ENCODE measurements at regions not wholly inside any gene's neighbourhood (a gene's known extent, or its start where the extent isn't known, plus 50 kb on each side); places are given as distances from the start of the nearest gene placed in this dataset.

DNA sequence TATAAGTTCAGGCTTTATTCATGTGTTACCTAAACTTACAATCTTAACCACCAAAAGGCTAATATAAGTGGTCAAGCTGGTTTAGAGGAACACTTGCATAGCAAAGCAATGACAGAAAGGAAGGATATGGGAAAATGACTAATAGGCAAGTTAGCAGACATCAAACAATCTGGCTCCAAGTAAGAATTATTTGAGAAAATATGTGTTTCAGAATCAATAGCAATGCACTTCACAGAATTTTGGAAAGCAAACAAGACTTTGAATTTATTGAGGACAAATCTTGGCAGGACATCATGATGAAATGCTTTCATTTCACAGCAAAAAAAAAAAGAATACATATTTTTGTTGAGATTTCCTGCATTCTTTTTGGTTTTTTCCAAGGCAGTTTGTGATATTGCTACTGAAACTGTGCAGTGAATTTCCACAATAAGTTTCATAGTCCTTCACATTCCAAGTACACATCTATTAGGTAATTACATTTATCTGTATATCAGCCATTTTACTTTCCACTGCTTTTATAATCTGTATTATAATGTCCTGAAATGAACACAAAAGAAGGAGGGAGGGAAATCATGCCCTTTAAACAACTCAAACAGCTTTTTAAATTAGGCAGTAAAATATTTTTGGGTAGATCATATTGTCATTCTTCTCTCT is 417.9 kb downstream of the NR2F1-AS1 start:
- FAIRE-seq, result peak; percentile 59
- Histone ChIP-seq H3K36me3 (ENCODE audit: control insufficient read depth in 2 of 3, insufficient read depth in 3 of 3, low read length in 3 of 3) (no peaks in the 10 kb centered on the region), H3K4me1 (ENCODE audit: control insufficient read depth in 2 of 3, insufficient read depth in 2 of 3, low read depth in 1 of 3, low read length in 3 of 3) (peaks cover 5 to 13% (median 5%) of the 10 kb centered on the region in 3 donors), H3K27ac (ENCODE audit: low read depth in 2 of 2, low read length in 2 of 2) (no peak overlapping the region), H3K9me3 (ENCODE audit: control insufficient read depth in 2 of 3, insufficient read depth in 1 of 3, low read length in 3 of 3) (no peaks in the 10 kb centered on the region), H3K27me3 (ENCODE audit: control insufficient read depth, insufficient read depth, low read length) (no peaks in the 10 kb centered on the region), H3K9ac (ENCODE audit: low read length in 3 of 3) (no peak overlapping the region), H3K4me3 (ENCODE audit: low read length in 3 of 3) (no peak overlapping the region)
- peak in 2 of 5 donors; percentile 29 to 34 for DNase-seq
- intact Hi-C loops (cut with DNase I), result no loop called here
- TF ChIP-seq, protein P1, sequence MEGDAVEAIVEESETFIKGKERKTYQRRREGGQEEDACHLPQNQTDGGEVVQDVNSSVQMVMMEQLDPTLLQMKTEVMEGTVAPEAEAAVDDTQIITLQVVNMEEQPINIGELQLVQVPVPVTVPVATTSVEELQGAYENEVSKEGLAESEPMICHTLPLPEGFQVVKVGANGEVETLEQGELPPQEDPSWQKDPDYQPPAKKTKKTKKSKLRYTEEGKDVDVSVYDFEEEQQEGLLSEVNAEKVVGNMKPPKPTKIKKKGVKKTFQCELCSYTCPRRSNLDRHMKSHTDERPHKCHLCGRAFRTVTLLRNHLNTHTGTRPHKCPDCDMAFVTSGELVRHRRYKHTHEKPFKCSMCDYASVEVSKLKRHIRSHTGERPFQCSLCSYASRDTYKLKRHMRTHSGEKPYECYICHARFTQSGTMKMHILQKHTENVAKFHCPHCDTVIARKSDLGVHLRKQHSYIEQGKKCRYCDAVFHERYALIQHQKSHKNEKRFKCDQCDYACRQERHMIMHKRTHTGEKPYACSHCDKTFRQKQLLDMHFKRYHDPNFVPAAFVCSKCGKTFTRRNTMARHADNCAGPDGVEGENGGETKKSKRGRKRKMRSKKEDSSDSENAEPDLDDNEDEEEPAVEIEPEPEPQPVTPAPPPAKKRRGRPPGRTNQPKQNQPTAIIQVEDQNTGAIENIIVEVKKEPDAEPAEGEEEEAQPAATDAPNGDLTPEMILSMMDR (IDR thresholded peaks at IDR 0.05; ENCODE audit: borderline replicate concordance, extremely low read depth, insufficient read depth), result no peak

DNA sequence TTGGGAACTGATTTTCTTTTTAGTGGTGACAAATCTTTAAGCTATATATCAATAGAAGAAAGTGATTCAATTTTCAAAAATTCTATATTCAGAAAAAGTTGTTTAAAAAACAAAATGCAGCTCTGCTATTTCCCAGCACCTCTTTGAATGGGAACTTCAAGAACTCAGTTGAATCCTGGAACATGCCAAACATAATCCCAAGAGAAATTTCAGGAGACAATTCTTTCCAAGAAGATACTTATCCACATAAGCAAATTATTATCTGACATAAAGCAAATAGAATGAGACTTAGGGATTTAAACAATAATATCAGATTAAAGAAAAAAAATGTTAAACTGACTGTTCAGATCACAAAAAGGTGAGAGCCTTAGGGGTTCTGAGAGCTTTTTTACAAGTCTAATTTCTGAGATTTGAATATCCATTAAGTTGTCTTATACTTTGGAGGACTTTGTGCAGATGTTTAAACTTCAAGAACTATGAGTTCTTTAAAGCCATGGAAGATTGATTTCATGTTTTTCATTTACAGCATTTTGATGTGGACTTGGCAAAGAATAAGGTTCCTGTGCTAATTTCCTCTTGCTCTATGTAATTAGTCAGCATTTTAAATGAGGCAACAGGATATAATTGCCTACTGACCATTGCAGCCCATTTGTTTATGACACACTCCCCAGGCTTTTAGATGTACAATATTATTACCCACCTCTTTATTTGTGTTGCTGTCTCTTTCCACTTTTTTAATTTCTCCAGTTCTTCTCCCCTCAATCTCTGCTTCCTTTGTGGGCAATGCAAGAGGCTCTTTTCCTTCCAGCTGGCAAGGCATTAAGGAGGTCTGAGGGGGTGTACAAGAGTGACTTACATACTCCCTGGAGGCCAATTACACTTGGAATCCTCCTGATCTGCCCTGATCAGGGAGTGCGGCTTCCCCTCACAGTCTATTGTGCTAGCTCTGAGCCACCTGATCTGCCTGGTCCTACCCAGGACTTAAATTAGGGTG is 419.1 kb downstream of the NR2F1-AS1 start:
- DNase-seq (peak in 2 of 5 donors; percentile 20 to 35), FAIRE-seq (no peak)
- H3K27ac ChIP-seq (ENCODE audit: low read depth in 2 of 2, low read length in 2 of 2), result peak overlapping the region; percentile 8 to 71
- peaks cover 5 to 13% (median 5%) of the 10 kb centered on the region in 3 donors for H3K4me1 ChIP-seq (ENCODE audit: control insufficient read depth in 2 of 3, insufficient read depth in 2 of 3, low read depth in 1 of 3, low read length in 3 of 3)
- TF ChIP-seq, protein P1 (IDR thresholded peaks at IDR 0.05; ENCODE audit: borderline replicate concordance, extremely low read depth, insufficient read depth), result no peak
- intact Hi-C loops (cut with DNase I), result no loop called here
- no peak overlapping the region for H3K4me3 ChIP-seq (ENCODE audit: low read length in 3 of 3)
- H3K9ac ChIP-seq (ENCODE audit: low read length in 3 of 3), result no peak overlapping the region
- H3K36me3 ChIP-seq (ENCODE audit: control insufficient read depth in 2 of 3, insufficient read depth in 3 of 3, low read length in 3 of 3), result no peaks in the 10 kb centered on the region
- H3K27me3 ChIP-seq (ENCODE audit: control insufficient read depth, insufficient read depth, low read length), result no peaks in the 10 kb centered on the region
- H3K9me3 ChIP-seq (ENCODE audit: control insufficient read depth in 2 of 3, insufficient read depth in 1 of 3, low read length in 3 of 3), result no peaks in the 10 kb centered on the region

DNA sequence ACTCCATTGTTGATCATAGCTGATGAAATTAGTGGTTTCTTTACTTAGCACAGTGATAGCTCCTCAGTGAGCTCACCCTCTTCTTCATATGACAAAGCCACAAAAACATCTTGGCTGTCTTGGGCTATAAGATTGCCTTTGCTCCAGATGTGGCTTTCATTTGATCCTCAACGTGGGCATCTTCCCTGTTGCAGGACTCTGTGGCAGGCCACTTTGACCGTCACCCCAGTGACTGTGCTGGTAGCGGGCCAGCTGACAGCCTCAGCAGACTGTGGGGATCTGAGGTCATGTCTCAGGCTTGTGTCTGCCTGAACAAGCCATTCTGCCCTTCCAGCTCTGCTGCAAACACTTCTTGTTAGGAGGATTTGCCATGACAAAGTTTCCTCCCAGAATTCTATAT is 422.2 kb downstream of the NR2F1-AS1 start:
- Histone ChIP-seq H3K27me3 (ENCODE audit: control insufficient read depth, insufficient read depth, low read length) (no peaks in the 10 kb centered on the region), H3K4me3 (ENCODE audit: low read length in 3 of 3) (no peak overlapping the region), H3K36me3 (ENCODE audit: control insufficient read depth in 2 of 3, insufficient read depth in 3 of 3, low read length in 3 of 3) (no peaks in the 10 kb centered on the region), H3K4me1 (ENCODE audit: control insufficient read depth in 2 of 3, insufficient read depth in 2 of 3, low read depth in 1 of 3, low read length in 3 of 3) (peaks cover 5 to 10% (median 5%) of the 10 kb centered on the region in 3 donors), H3K9me3 (ENCODE audit: control insufficient read depth in 2 of 3, insufficient read depth in 1 of 3, low read length in 3 of 3) (no peaks in the 10 kb centered on the region), H3K27ac (ENCODE audit: low read depth in 2 of 2, low read length in 2 of 2) (no peak overlapping the region), H3K9ac (ENCODE audit: low read length in 3 of 3) (no peak overlapping the region)
- FAIRE-seq (no peak), DNase-seq (no peak)
- intact Hi-C loops (cut with DNase I), result no loop called here
- TF ChIP-seq, protein P1 (IDR thresholded peaks at IDR 0.05; ENCODE audit: borderline replicate concordance, extremely low read depth, insufficient read depth), result no peak
